ENCODE measurements at regions not wholly inside any gene's neighbourhood (a gene's known extent, or its start where the extent isn't known, plus 50 kb on each side); places are given as distances from the start of the nearest gene placed in this dataset.

GRCh38 chr10:47112612-47113011 lies 187.4 kb upstream of the GDF10 start:
- no peak overlapping the region for H3K4me3 ChIP-seq
- DNase-seq (no peak), ATAC-seq (ENCODE audit: insufficient read depth, low FRiP score) (no peak)
- no peak overlapping the region for H3K27ac ChIP-seq (ENCODE audit: low read depth in 1 of 2, low read length in 1 of 2)
- no peaks in the 10 kb centered on the region for H3K9me3 ChIP-seq (ENCODE audit: control insufficient read depth in 4 of 4, insufficient read depth in 3 of 4, low read length in 3 of 4)
- WGBS, 2 donors: 67 to 82% methylated on average over 4 of the region's 4 CpGs
- H3K9ac ChIP-seq (ENCODE audit: insufficient read depth in 1 of 2, low read length in 2 of 2): no peak overlapping the region
- no peaks in the 10 kb centered on the region for H3K36me3 ChIP-seq (ENCODE audit: control insufficient read depth in 4 of 4, insufficient read depth in 4 of 4, low read length in 4 of 4)
- H3K27me3 ChIP-seq (ENCODE audit: control insufficient read depth in 3 of 3, insufficient read depth in 3 of 3, low read length in 2 of 3): no peaks in the 10 kb centered on the region
- H3K4me1 ChIP-seq (ENCODE audit: control insufficient read depth in 5 of 5, insufficient read depth in 5 of 5, low read length in 5 of 5): peaks cover 0 to 49% (median 20%) of the 10 kb centered on the region in 5 donors
- TF ChIP-seq, protein P1, sequence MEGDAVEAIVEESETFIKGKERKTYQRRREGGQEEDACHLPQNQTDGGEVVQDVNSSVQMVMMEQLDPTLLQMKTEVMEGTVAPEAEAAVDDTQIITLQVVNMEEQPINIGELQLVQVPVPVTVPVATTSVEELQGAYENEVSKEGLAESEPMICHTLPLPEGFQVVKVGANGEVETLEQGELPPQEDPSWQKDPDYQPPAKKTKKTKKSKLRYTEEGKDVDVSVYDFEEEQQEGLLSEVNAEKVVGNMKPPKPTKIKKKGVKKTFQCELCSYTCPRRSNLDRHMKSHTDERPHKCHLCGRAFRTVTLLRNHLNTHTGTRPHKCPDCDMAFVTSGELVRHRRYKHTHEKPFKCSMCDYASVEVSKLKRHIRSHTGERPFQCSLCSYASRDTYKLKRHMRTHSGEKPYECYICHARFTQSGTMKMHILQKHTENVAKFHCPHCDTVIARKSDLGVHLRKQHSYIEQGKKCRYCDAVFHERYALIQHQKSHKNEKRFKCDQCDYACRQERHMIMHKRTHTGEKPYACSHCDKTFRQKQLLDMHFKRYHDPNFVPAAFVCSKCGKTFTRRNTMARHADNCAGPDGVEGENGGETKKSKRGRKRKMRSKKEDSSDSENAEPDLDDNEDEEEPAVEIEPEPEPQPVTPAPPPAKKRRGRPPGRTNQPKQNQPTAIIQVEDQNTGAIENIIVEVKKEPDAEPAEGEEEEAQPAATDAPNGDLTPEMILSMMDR (IDR thresholded peaks at IDR 0.05; ENCODE audit: control extremely low read depth, extremely low read depth): no peak

GRCh38 chr10:47113907-47114500 lies 186.0 kb upstream of the GDF10 start:
- Histone ChIP-seq H3K9me3 (ENCODE audit: control insufficient read depth in 4 of 4, insufficient read depth in 3 of 4, low read length in 3 of 4) (no peaks in the 10 kb centered on the region), H3K9ac (ENCODE audit: insufficient read depth in 1 of 2, low read length in 2 of 2) (no peak overlapping the region), H3K36me3 (ENCODE audit: control insufficient read depth in 4 of 4, insufficient read depth in 4 of 4, low read length in 4 of 4) (no peaks in the 10 kb centered on the region), H3K27ac (ENCODE audit: low read depth in 1 of 2, low read length in 1 of 2) (no peak overlapping the region), H3K27me3 (ENCODE audit: control insufficient read depth in 3 of 3, insufficient read depth in 3 of 3, low read length in 2 of 3) (no peaks in the 10 kb centered on the region), H3K4me3 (no peak overlapping the region), H3K4me1 (ENCODE audit: control insufficient read depth in 5 of 5, insufficient read depth in 5 of 5, low read length in 5 of 5) (peaks cover 0 to 44% (median 20%) of the 10 kb centered on the region in 5 donors)
- ATAC-seq (ENCODE audit: insufficient read depth, low FRiP score) (no peak), DNase-seq (no peak)
- 87 to 96% methylated on average over 4 of the region's 4 CpGs for WGBS, 2 donors
- TF ChIP-seq, protein P1 (IDR thresholded peaks at IDR 0.05; ENCODE audit: control extremely low read depth, extremely low read depth): no peak

DNA sequence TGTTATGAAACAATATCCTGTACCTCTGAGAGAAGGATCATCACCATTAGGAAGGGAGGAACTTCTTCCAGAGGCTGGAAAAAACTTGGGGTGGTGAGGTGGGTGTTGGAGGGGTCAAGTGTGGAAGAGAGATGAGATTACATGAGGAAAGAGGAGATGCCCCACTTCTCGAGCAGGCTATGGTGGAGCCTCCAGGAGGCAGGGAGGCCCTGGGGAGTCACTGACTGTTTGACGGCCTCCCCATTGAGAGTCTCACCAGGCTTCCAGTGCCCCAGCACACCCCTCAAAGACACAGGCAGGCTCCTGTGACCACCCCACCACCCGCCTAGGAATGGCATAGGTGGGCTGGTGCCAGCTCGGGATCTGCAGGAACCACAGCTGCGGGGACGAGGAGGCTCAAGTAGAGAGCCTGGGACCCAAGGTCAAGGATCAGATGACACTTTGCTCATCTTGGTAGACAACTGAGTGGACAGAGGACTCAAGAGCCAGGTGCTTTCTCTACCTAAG lies 185.3 kb upstream of the GDF10 start:
- Histone ChIP-seq H3K9ac (ENCODE audit: insufficient read depth in 1 of 2, low read length in 2 of 2) (no peak overlapping the region), H3K9me3 (ENCODE audit: control insufficient read depth in 4 of 4, insufficient read depth in 3 of 4, low read length in 3 of 4) (no peaks in the 10 kb centered on the region), H3K4me3 (no peak overlapping the region), H3K27me3 (ENCODE audit: control insufficient read depth in 3 of 3, insufficient read depth in 3 of 3, low read length in 2 of 3) (no peaks in the 10 kb centered on the region), H3K27ac (ENCODE audit: low read depth in 1 of 2, low read length in 1 of 2) (no peak overlapping the region), H3K36me3 (ENCODE audit: control insufficient read depth in 4 of 4, insufficient read depth in 4 of 4, low read length in 4 of 4) (no peaks in the 10 kb centered on the region), H3K4me1 (ENCODE audit: control insufficient read depth in 5 of 5, insufficient read depth in 5 of 5, low read length in 5 of 5) (peaks cover 0 to 39% (median 20%) of the 10 kb centered on the region in 5 donors)
- TF ChIP-seq, protein P1 (IDR thresholded peaks at IDR 0.05; ENCODE audit: control extremely low read depth, extremely low read depth): no peak
- 79 to 88% methylated on average over 6 of the region's 6 CpGs for whole genome bisulfite sequencing, 2 donors
- no peak for DNase-seq
- no peak for ATAC-seq (ENCODE audit: insufficient read depth, low FRiP score)

DNA sequence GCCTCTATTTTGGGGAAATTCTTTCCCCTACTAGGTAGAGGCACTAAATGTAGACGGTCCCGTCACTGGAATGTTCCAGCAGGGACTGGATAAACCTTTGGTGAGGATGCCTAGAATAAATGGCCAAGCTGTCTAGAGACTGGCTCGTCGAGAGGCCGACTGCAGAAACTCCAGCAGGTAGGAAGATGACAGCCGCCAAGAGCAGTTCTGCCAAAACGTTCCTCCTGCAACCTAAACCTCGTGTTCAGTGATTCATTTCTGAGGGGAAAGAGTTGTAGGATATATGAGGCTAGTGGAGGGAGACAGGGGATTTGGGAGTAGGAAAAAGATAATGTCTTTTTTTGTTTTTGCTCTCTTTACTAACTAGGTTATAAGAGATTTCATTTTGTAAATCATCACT lies 184.7 kb upstream of the GDF10 start:
- no peak for DNase-seq
- TF ChIP-seq, protein P1 (IDR thresholded peaks at IDR 0.05; ENCODE audit: control extremely low read depth, extremely low read depth): no peak
- no peaks in the 10 kb centered on the region for H3K36me3 ChIP-seq (ENCODE audit: control insufficient read depth in 4 of 4, insufficient read depth in 4 of 4, low read length in 4 of 4)
- no peak overlapping the region for H3K4me3 ChIP-seq
- peaks cover 0 to 33% (median 15%) of the 10 kb centered on the region in 5 donors for H3K4me1 ChIP-seq (ENCODE audit: control insufficient read depth in 5 of 5, insufficient read depth in 5 of 5, low read length in 5 of 5)
- no peak overlapping the region for H3K27ac ChIP-seq (ENCODE audit: low read depth in 1 of 2, low read length in 1 of 2)
- 77 to 87% methylated on average over 8 of the region's 8 CpGs for WGBS, 2 donors
- H3K9ac ChIP-seq (ENCODE audit: insufficient read depth in 1 of 2, low read length in 2 of 2): no peak overlapping the region
- ATAC-seq (ENCODE audit: insufficient read depth, low FRiP score): no peak
- no peaks in the 10 kb centered on the region for H3K9me3 ChIP-seq (ENCODE audit: control insufficient read depth in 4 of 4, insufficient read depth in 3 of 4, low read length in 3 of 4)
- no peaks in the 10 kb centered on the region for H3K27me3 ChIP-seq (ENCODE audit: control insufficient read depth in 3 of 3, insufficient read depth in 3 of 3, low read length in 2 of 3)
